ENCODE measurements at regions not wholly inside any gene's neighbourhood (a gene's known extent, or its start where the extent isn't known, plus 50 kb on each side); places are given as distances from the start of the nearest gene placed in this dataset.

- no peaks in the 10 kb centered on the region for H3K27me3 ChIP-seq (ENCODE audit: insufficient read depth in 3 of 3, low read length in 2 of 3)
- no peaks in the 10 kb centered on the region for H3K4me1 ChIP-seq
- no peak overlapping the region for H3K27ac ChIP-seq
- H3K9me3 ChIP-seq = no peaks in the 10 kb centered on the region
- H3K36me3 ChIP-seq (ENCODE audit: insufficient read depth in 1 of 2, low read depth in 1 of 2) = no peaks in the 10 kb centered on the region
- H3K4me3 ChIP-seq = no peak overlapping the region
- intact Hi-C loops (cut with DNase I) = no loop called here
- no peak for TF ChIP-seq CTCF (IDR thresholded peaks at IDR 0.05)
- WGBS, 3 donors = 76 to 79% (median 77%) methylated on average over 4 of the region's 4 CpGs
- no peak for DNase-seq
- no peak for ATAC-seq
Observed at GRCh38 chr12:41661141-41661765, 473.1 kb downstream of the PDZRN4 start.

GRCh38 chr12:41656454-41656853 is 468.3 kb downstream of the PDZRN4 start:
- H3K4me1 ChIP-seq = no peaks in the 10 kb centered on the region
- no peak for TF ChIP-seq CTCF (IDR thresholded peaks at IDR 0.05)
- ATAC-seq (no peak), DNase-seq (no peak)
- no peaks in the 10 kb centered on the region for H3K27me3 ChIP-seq (ENCODE audit: insufficient read depth in 3 of 3, low read length in 2 of 3)
- H3K4me3 ChIP-seq = no peak overlapping the region
- H3K36me3 ChIP-seq (ENCODE audit: insufficient read depth in 1 of 2, low read depth in 1 of 2) = no peaks in the 10 kb centered on the region
- WGBS, 3 donors = 88 to 93% (median 93%) methylated on average over 1 of the region's 1 CpG
- H3K27ac ChIP-seq = no peak overlapping the region
- no peaks in the 10 kb centered on the region for H3K9me3 ChIP-seq
- intact Hi-C loops (cut with DNase I) = no loop called here

GRCh38 chr12:41653386-41654326 is 465.5 kb downstream of the PDZRN4 start:
- Histone ChIP-seq H3K4me1 (no peaks in the 10 kb centered on the region), H3K27me3 (ENCODE audit: insufficient read depth in 3 of 3, low read length in 2 of 3) (no peaks in the 10 kb centered on the region), H3K36me3 (ENCODE audit: insufficient read depth in 1 of 2, low read depth in 1 of 2) (no peaks in the 10 kb centered on the region), H3K27ac (no peak overlapping the region), H3K9me3 (no peaks in the 10 kb centered on the region), H3K4me3 (no peak overlapping the region)
- no peak for TF ChIP-seq CTCF (IDR thresholded peaks at IDR 0.05)
- 86 to 92% (median 90%) methylated on average over 7 of the region's 7 CpGs for WGBS, 3 donors
- intact Hi-C loops (cut with DNase I) = no loop called here
- ATAC-seq = no peak
- no peak for DNase-seq

GRCh38 chr12:41652981-41653380 is 464.9 kb downstream of the PDZRN4 start:
- intact Hi-C loops (cut with DNase I) = no loop called here
- ATAC-seq = no peak
- 77 to 84% (median 84%) methylated on average over 8 of the region's 8 CpGs for WGBS, 3 donors

More at GRCh38 chr12:41652981-41653380, 464.9 kb downstream of the PDZRN4 start:
- no peak for DNase-seq
- TF ChIP-seq CTCF (IDR thresholded peaks at IDR 0.05) = no peak
- Histone ChIP-seq H3K27ac (no peak overlapping the region), H3K4me3 (no peak overlapping the region), H3K4me1 (no peaks in the 10 kb centered on the region), H3K9me3 (no peaks in the 10 kb centered on the region), H3K36me3 (ENCODE audit: insufficient read depth in 1 of 2, low read depth in 1 of 2) (no peaks in the 10 kb centered on the region), H3K27me3 (ENCODE audit: insufficient read depth in 3 of 3, low read length in 2 of 3) (no peaks in the 10 kb centered on the region)

All from psoas muscle (tissue), 7 donors.